ENCODE measurements at regions not wholly inside any gene's neighbourhood (a gene's known extent, or its start where the extent isn't known, plus 50 kb on each side); places are given as distances from the start of the nearest gene placed in this dataset.
"Not testable (repeated sequence)": the region's sequence is repeated elsewhere in the genome, so short reads cannot be mapped to it uniquely, and the experiment has no call there.

GRCh38 chr5:36481454-36482120 lies 124.8 kb upstream of the SLC1A3 start:
- DNase-seq (ENCODE audit: low spot score): no peak

- no peak for DNase-seq (ENCODE audit: low spot score)
Observed at GRCh38 chr5:36482812-36483211, 123.6 kb upstream of the SLC1A3 start.

- DNase-seq (ENCODE audit: low spot score): no peak
Observed at GRCh38 chr5:36489505-36489904, 116.9 kb upstream of the SLC1A3 start.

GRCh38 chr5:36491856-36492255 lies 114.5 kb upstream of the SLC1A3 start:
- DNase-seq (ENCODE audit: low spot score): peak; percentile 23

- DNase-seq (ENCODE audit: low spot score): no peak
Observed at GRCh38 chr5:36492984-36493654, 113.3 kb upstream of the SLC1A3 start.

GRCh38 chr5:36494028-36494427 lies 112.4 kb upstream of the SLC1A3 start:
- no peak for DNase-seq (ENCODE audit: low spot score)

- peak; percentile 41 for DNase-seq (ENCODE audit: low spot score)
Observed at GRCh38 chr5:36494841-36495601, 111.4 kb upstream of the SLC1A3 start.

- no peak for DNase-seq (ENCODE audit: low spot score)
Observed at GRCh38 chr5:36495611-36496010, 110.8 kb upstream of the SLC1A3 start.

- no peak for DNase-seq (ENCODE audit: low spot score)
Observed at GRCh38 chr5:36496471-36496870, 109.9 kb upstream of the SLC1A3 start.

GRCh38 chr5:36502608-36503007 lies 103.8 kb upstream of the SLC1A3 start:
- peak; percentile 87 for DNase-seq (ENCODE audit: low spot score)

GRCh38 chr5:36505021-36505420 lies 101.4 kb upstream of the SLC1A3 start:
- no peak for DNase-seq (ENCODE audit: low spot score)

GRCh38 chr5:36507332-36507952 lies 99.0 kb upstream of the SLC1A3 start:
- DNase-seq (ENCODE audit: low spot score): peak; percentile 84

- not testable (repeated sequence) for DNase-seq (ENCODE audit: low spot score)
Observed at GRCh38 chr5:36508331-36508730, 98.1 kb upstream of the SLC1A3 start.

- DNase-seq (ENCODE audit: low spot score): not testable (repeated sequence)
Observed at GRCh38 chr5:36513647-36514046, 92.8 kb upstream of the SLC1A3 start.

GRCh38 chr5:36519881-36520280 lies 86.5 kb upstream of the SLC1A3 start:
- DNase-seq (ENCODE audit: low spot score): no peak

GRCh38 chr5:36521219-36521618 lies 85.2 kb upstream of the SLC1A3 start:
- no peak for DNase-seq (ENCODE audit: low spot score)

- DNase-seq (ENCODE audit: low spot score): no peak
Observed at GRCh38 chr5:36521838-36522745, 84.3 kb upstream of the SLC1A3 start.

GRCh38 chr5:36522746-36523065 lies 83.7 kb upstream of the SLC1A3 start:
- no peak for DNase-seq (ENCODE audit: low spot score)

GRCh38 chr5:36523450-36523849 lies 83.0 kb upstream of the SLC1A3 start:
- no peak for DNase-seq (ENCODE audit: low spot score)

- no peak for DNase-seq (ENCODE audit: low spot score)
Observed at GRCh38 chr5:36523926-36524325, 82.5 kb upstream of the SLC1A3 start.

GRCh38 chr5:36526537-36526936 lies 79.9 kb upstream of the SLC1A3 start:
- DNase-seq (ENCODE audit: low spot score): no peak

- peak; percentile 77 for DNase-seq (ENCODE audit: low spot score)
Observed at GRCh38 chr5:36528588-36528987, 77.8 kb upstream of the SLC1A3 start.
